Left ventricle myocardium inferior (tissue), 1 donor: ENCODE measurements at regions not wholly inside any gene's neighbourhood (a gene's known extent, or its start where the extent isn't known, plus 50 kb on each side); places are given as distances from the start of the nearest gene placed in this dataset.

Source experiments
- DNase-seq: peaks from one replicate; pipeline ENCODE4 v3.0.0-alpha.2; 2020
- H3K27ac ChIP-seq: fragments of 200-600 bp; replicated peaks from 2 replicates; pipeline ENCODE4 v1.8.0; 2021
- H3K27me3 ChIP-seq: fragments of 200-600 bp; 2 replicates; pipeline ENCODE4 v1.8.0; 2021; ENCODE audit warnings: low read depth
- H3K36me3 ChIP-seq: fragments of 200-600 bp; 2 replicates; pipeline ENCODE4 v1.8.0; 2021
- H3K4me1 ChIP-seq: fragments of 200-600 bp; 2 replicates; pipeline ENCODE4 v1.8.0; 2021
- H3K4me3 ChIP-seq: fragments of 200-600 bp; 2 replicates; pipeline ENCODE4 v1.8.0; 2021; ENCODE audit warnings: mild to moderate bottlenecking, moderate library complexity
- H3K9me3 ChIP-seq: fragments of 200-600 bp; replicated peaks from 2 replicates; pipeline ENCODE4 v1.8.0; 2021
- CTCF ChIP-seq: fragments of 200-600 bp; IDR thresholded peaks from 2 replicates; pipeline ENCODE4 v1.8.0; 2021; ENCODE audit warnings: antibody characterized with exemption, mild to moderate bottlenecking, borderline replicate concordance
- intact Hi-C: fragments of 100-400 bp; cut with micrococcal nuclease; formaldehyde crosslinking; loops from one replicate; pipeline ENCODE4 v1.11.0; 2022
- donor health status: DM: no; HTN: yes; CAD: no; lungs with severe emphysema.

GRCh38 chr11:120056301-120057027, 81.4 kb downstream of the TRIM29 start:
- DNase-seq = no peak
- no peak for TF ChIP-seq CTCF
- intact Hi-C loops = no loop called here

GRCh38 chr11:120055646-120056045, 82.3 kb downstream of the TRIM29 start:
- no peak for DNase-seq
- TF ChIP-seq CTCF = no peak
- Histone ChIP-seq H3K27me3 (peaks cover 59% of the 10 kb centered on the region), H3K36me3 (no peaks in the 10 kb centered on the region), H3K4me1 (no peaks in the 10 kb centered on the region), H3K4me3 (no peak overlapping the region), H3K9me3 (peaks cover 3% of the 10 kb centered on the region), H3K27ac (no peak overlapping the region)
- intact Hi-C loops = no loop called here

More at GRCh38 chr11:120056301-120057027, 81.4 kb downstream of the TRIM29 start:
- Histone ChIP-seq H3K27ac (no peak overlapping the region), H3K9me3 (peaks cover 3% of the 10 kb centered on the region), H3K4me3 (no peak overlapping the region), H3K36me3 (no peaks in the 10 kb centered on the region), H3K4me1 (no peaks in the 10 kb centered on the region), H3K27me3 (peaks cover 66% of the 10 kb centered on the region)

GRCh38 chr11:120054753-120055045, 83.2 kb downstream of the TRIM29 start:
- H3K27ac ChIP-seq = no peak overlapping the region
- intact Hi-C loops = no loop called here
- peaks cover 50% of the 10 kb centered on the region for H3K27me3 ChIP-seq
- no peak for DNase-seq
- H3K4me1 ChIP-seq = no peaks in the 10 kb centered on the region
- no peak overlapping the region for H3K4me3 ChIP-seq
- H3K36me3 ChIP-seq = no peaks in the 10 kb centered on the region
- TF ChIP-seq CTCF = no peak
- H3K9me3 ChIP-seq = peaks cover 3% of the 10 kb centered on the region

GRCh38 chr11:120054016-120054752, 83.7 kb downstream of the TRIM29 start:
- no peak for TF ChIP-seq CTCF
- Histone ChIP-seq H3K36me3 (no peaks in the 10 kb centered on the region), H3K4me3 (no peak overlapping the region), H3K9me3 (peaks cover 3% of the 10 kb centered on the region), H3K4me1 (no peaks in the 10 kb centered on the region), H3K27me3 (peaks cover 45% of the 10 kb centered on the region), H3K27ac (no peak overlapping the region)
- intact Hi-C loops = no loop called here
- no peak for DNase-seq

- intact Hi-C loops = no loop called here
Observed at GRCh38 chr11:120052196-120052775, 85.6 kb downstream of the TRIM29 start.

More at GRCh38 chr11:120052196-120052775, 85.6 kb downstream of the TRIM29 start:
- Histone ChIP-seq H3K4me1 (no peaks in the 10 kb centered on the region), H3K27ac (no peak overlapping the region), H3K36me3 (no peaks in the 10 kb centered on the region), H3K27me3 (peaks cover 27% of the 10 kb centered on the region), H3K9me3 (peaks cover 15% of the 10 kb centered on the region), H3K4me3 (no peak overlapping the region)
- TF ChIP-seq CTCF = no peak
- no peak for DNase-seq
